ENCODE measurements at regions not wholly inside any gene's neighbourhood (a gene's known extent, or its start where the extent isn't known, plus 50 kb on each side); places are given as distances from the start of the nearest gene placed in this dataset.

GRCh38 chr7:155219947-155220769 is 77.5 kb upstream of the INSIG1 start:
- no peak for TF ChIP-seq CTCF (IDR thresholded peaks at IDR 0.05; ENCODE audit: insufficient read depth, low read depth, low read length, missing control alignments)
- no peak overlapping the region for H3K4me3 ChIP-seq (ENCODE audit: low read depth, low read length)
- DNase-seq (ENCODE audit: low read depth), result no peak

- H3K4me3 ChIP-seq (ENCODE audit: low read depth, low read length), result no peak overlapping the region
- no peak for TF ChIP-seq CTCF (IDR thresholded peaks at IDR 0.05; ENCODE audit: insufficient read depth, low read depth, low read length, missing control alignments)
- DNase-seq (ENCODE audit: low read depth), result no peak
These were observed 76.8 kb upstream of the INSIG1 start for GRCh38 chr7:155220903-155221302.

- H3K4me3 ChIP-seq (ENCODE audit: low read depth, low read length), result no peak overlapping the region
- no peak for DNase-seq (ENCODE audit: low read depth)
- TF ChIP-seq CTCF (IDR thresholded peaks at IDR 0.05; ENCODE audit: insufficient read depth, low read depth, low read length, missing control alignments), result no peak
These were observed 76.1 kb upstream of the INSIG1 start for GRCh38 chr7:155221547-155221946.

- no peak for TF ChIP-seq CTCF (IDR thresholded peaks at IDR 0.05; ENCODE audit: insufficient read depth, low read depth, low read length, missing control alignments)
- H3K4me3 ChIP-seq (ENCODE audit: low read depth, low read length), result no peak overlapping the region
- no peak for DNase-seq (ENCODE audit: low read depth)
These were observed 75.6 kb upstream of the INSIG1 start for GRCh38 chr7:155222061-155222460.

GRCh38 chr7:155222573-155222972 is 75.1 kb upstream of the INSIG1 start:
- TF ChIP-seq CTCF (IDR thresholded peaks at IDR 0.05; ENCODE audit: insufficient read depth, low read depth, low read length, missing control alignments), result no peak
- DNase-seq (ENCODE audit: low read depth), result no peak
- no peak overlapping the region for H3K4me3 ChIP-seq (ENCODE audit: low read depth, low read length)

- no peak for DNase-seq (ENCODE audit: low read depth)
- no peak overlapping the region for H3K4me3 ChIP-seq (ENCODE audit: low read depth, low read length)
- no peak for TF ChIP-seq CTCF (IDR thresholded peaks at IDR 0.05; ENCODE audit: insufficient read depth, low read depth, low read length, missing control alignments)
These were observed 74.7 kb upstream of the INSIG1 start for GRCh38 chr7:155223021-155223420.

GRCh38 chr7:155223503-155223902 is 74.2 kb upstream of the INSIG1 start:
- no peak for TF ChIP-seq CTCF (IDR thresholded peaks at IDR 0.05; ENCODE audit: insufficient read depth, low read depth, low read length, missing control alignments)
- no peak for DNase-seq (ENCODE audit: low read depth)
- no peak overlapping the region for H3K4me3 ChIP-seq (ENCODE audit: low read depth, low read length)

Measured in GM12865 (cell line).